K562 (cell line): ENCODE measurements at regions not wholly inside any gene's neighbourhood (a gene's known extent, or its start where the extent isn't known, plus 50 kb on each side); places are given as distances from the start of the nearest gene placed in this dataset.

Experiments used
- ATAC-seq: fragments of 200-7000 bp; cut with Tn5 transposase; 3 replicates; pipeline ENCODE4 v1.9.1; 2020; ENCODE audit warnings: moderate library complexity
- BruUV-seq: library from RNA; stranded (reverse); fragments of 400-500 nt; replicated peaks from 2 replicates; lab custom pipeline; 2021; lab: Mats Ljungman, UMichigan
- CTCF ChIA-PET: fragments of 300-600 bp; formaldehyde crosslinking; extraction: SDS; loops from one replicate; lab custom pipeline; 2021; ENCODE audit warnings: low intra/inter-chr PET ratio; lab: Yijun Ruan, JAX
- POLR2A ChIA-PET: fragments of 300-600, 350-650 bp; sonication (Branson Sonifier 250); formaldehyde crosslinking; extraction: SDS; loops from one replicate; lab custom pipeline; 2021; ENCODE audit warnings: antibody characterized with exemption, inconsistent platforms; lab: Yijun Ruan, JAX
- DNase-seq, 4 experiments: peaks; one replicate each; pipeline versions ENCODE4 v3.0.0 to v3.0.0-alpha.2; 2011 to 2018; ENCODE audit warnings: low spot score in 3 of 4, mixed read lengths in 3 of 4; ENCODE audit errors: extremely low read depth in 1 of 4
- FAIRE-seq: peaks from 2 replicates; lab custom pipeline; 2011; peaks lifted over from hg19 to GRCh38; lab: Jason Lieb, UNC
- H2AFZ ChIP-seq: 2 replicates; pipeline ENCODE4 v1.6.0; 2011; ENCODE audit warnings: low read depth, low read length, control low read depth, inconsistent platforms
- H3K27ac ChIP-seq: fragments of 200-600 bp; 3 replicates; pipeline ENCODE4 v1.8.0; 2011; ENCODE audit warnings: low read depth, mild to moderate bottlenecking, control low read depth, inconsistent platforms, low read length, moderate library complexity, mixed read lengths; ENCODE audit errors: extremely low read depth
- H3K27me3 ChIP-seq, 2 experiments: fragments of 300-600 bp in 1 of 2; 2 replicates in 1 of 2; 3 replicates in 1 of 2; pipeline versions ENCODE4 v1.6.0 to v1.8.0; 2011; ENCODE audit warnings: inconsistent platforms in 2 of 2, low read length in 2 of 2, mild to moderate bottlenecking in 1 of 2, mixed read lengths in 1 of 2, moderate library complexity in 1 of 2; ENCODE audit not compliant: control insufficient read depth in 2 of 2, insufficient read depth in 2 of 2
- H3K36me3 ChIP-seq: fragments of 300-600 bp; 3 replicates; pipeline ENCODE4 v1.8.0; 2011; ENCODE audit warnings: mild to moderate bottlenecking, low read length, inconsistent platforms; ENCODE audit not compliant: control insufficient read depth, insufficient read depth
- H3K4me1 ChIP-seq, 2 experiments: fragments of 200-600 bp in 1 of 2; replicated peaks in 1 of 2; 2 replicates in 1 of 2; 3 replicates in 1 of 2; pipeline versions ENCODE4 v1.5.1 to v1.8.0; 2011; ENCODE audit warnings: inconsistent platforms in 2 of 2, low read length in 2 of 2, mild to moderate bottlenecking in 1 of 2, mixed read lengths in 1 of 2, moderate library complexity in 1 of 2; ENCODE audit not compliant: control insufficient read depth in 2 of 2, insufficient read depth in 2 of 2
- H3K4me2 ChIP-seq: 2 replicates; pipeline ENCODE4 v1.6.1; 2011; ENCODE audit warnings: low read length, control low read depth, inconsistent platforms, mixed read lengths; ENCODE audit not compliant: insufficient read depth
- H3K4me3 ChIP-seq: fragments of 200-600 bp; sonication (generic), shearing (Covaris generic); 2 replicates; pipeline ENCODE4 v1.5.1; 2016; ENCODE audit warnings: control low read depth, inconsistent platforms
- H3K79me2 ChIP-seq: fragments of 200-600 bp; 3 replicates; pipeline ENCODE4 v1.8.0; 2011; ENCODE audit warnings: low read length, inconsistent platforms; ENCODE audit not compliant: control insufficient read depth, insufficient read depth
- H3K9ac ChIP-seq, 2 experiments: 2 replicates each; pipeline versions ENCODE4 v1.6.0 to v1.6.1; 2011; ENCODE audit warnings: low read depth in 2 of 2, low read length in 2 of 2, control low read depth in 1 of 2, inconsistent platforms in 1 of 2, mild to moderate bottlenecking in 1 of 2, mixed read lengths in 1 of 2; ENCODE audit not compliant: insufficient read depth in 1 of 2
- H3K9me1 ChIP-seq: one replicate; pipeline ENCODE4 v1.6.0; 2011; ENCODE audit warnings: inconsistent platforms, mild to moderate bottlenecking, low read length, moderate library complexity; ENCODE audit not compliant: control insufficient read depth, insufficient read depth
- H3K9me3 ChIP-seq: replicated peaks from 2 replicates; pipeline ENCODE4 v1.5.1; 2011; ENCODE audit warnings: low read depth, low read length, inconsistent platforms; ENCODE audit not compliant: control insufficient read depth, insufficient read depth
- H4K20me1 ChIP-seq: replicated peaks from 2 replicates; pipeline ENCODE4 v1.6.1; 2011; ENCODE audit warnings: low read length, inconsistent platforms, mixed read lengths; ENCODE audit not compliant: control insufficient read depth, insufficient read depth
- ATF7 ChIP-seq: fragments of 450-650 bp; IDR thresholded peaks from 2 replicates; pipeline ENCODE4 v1.7.1; 2014; ENCODE audit warnings: mild to moderate bottlenecking, moderate library complexity
- BRCA1 ChIP-seq, 2 experiments: fragments of 450-650 bp in 1 of 2; sonication (generic) in 1 of 2; formaldehyde crosslinking in 1 of 2; IDR thresholded peaks; 2 replicates each; pipeline versions ENCODE4 v1.5.0 to v1.6.1; 2017 to 2020; ENCODE audit warnings: mild to moderate bottlenecking in 1 of 2, missing genetic modification reagents in 1 of 2
- CSDE1 ChIP-seq, 2 experiments: fragments of 450-650 bp; IDR thresholded peaks; 2 replicates each; pipeline ENCODE4 v1.6.1; 2016; ENCODE audit warnings: mild to moderate bottlenecking in 1 of 2
- CTBP1 ChIP-seq: fragments of 450-650 bp; IDR thresholded peaks from 2 replicates; pipeline ENCODE4 v1.6.1; 2016; ENCODE audit warnings: borderline replicate concordance
- KDM4B ChIP-seq, 2 experiments: fragments of 450-650 bp in 1 of 2; sonication (generic) in 1 of 2; IDR thresholded peaks; 2 replicates each; pipeline ENCODE4 v1.6.1; 2016 to 2017; ENCODE audit warnings: borderline replicate concordance in 2 of 2, antibody characterized with exemption in 1 of 2, low read depth in 1 of 2, mild to moderate bottlenecking in 1 of 2
- KLF6 ChIP-seq: fragments of 250-450 bp; sonication (Bioruptor Pico); IDR thresholded peaks from 2 replicates; pipeline ENCODE4 v1.4.0; 2020; ENCODE audit warnings: mild to moderate bottlenecking, moderate library complexity, borderline replicate concordance
- MTA2 ChIP-seq: fragments of 450-650 bp; IDR thresholded peaks from 2 replicates; pipeline ENCODE4 v1.6.1; 2016; ENCODE audit warnings: low read depth
- NFE2L1 ChIP-seq: fragments of 450-650 bp; IDR thresholded peaks from 2 replicates; pipeline ENCODE4 v1.6.1; 2016; ENCODE audit warnings: missing genetic modification characterization, low read depth, mild to moderate bottlenecking, missing compliant biosample characterization, moderate library complexity, borderline replicate concordance
- NR2C1 ChIP-seq, 2 experiments: fragments of 450-650 bp; IDR thresholded peaks; 2 replicates each; pipeline ENCODE4 v1.6.1; 2017; ENCODE audit warnings: mild to moderate bottlenecking in 2 of 2, antibody characterized with exemption in 1 of 2, inconsistent platforms in 1 of 2, missing compliant biosample characterization in 1 of 2, missing genetic modification characterization in 1 of 2
- PCBP1 ChIP-seq: fragments of 200-400 bp; formaldehyde crosslinking; IDR thresholded peaks from 2 replicates; pipeline ENCODE4 v1.6.1; 2018; ENCODE audit warnings: mild to moderate bottlenecking, low read depth, low read length; ENCODE audit not compliant: poor library complexity, severe bottlenecking
- POLR2H ChIP-seq: IDR thresholded peaks from 2 replicates; pipeline ENCODE4 v1.6.1; 2016; ENCODE audit warnings: missing genetic modification characterization, low read depth, mild to moderate bottlenecking, control low read depth, missing compliant biosample characterization, moderate library complexity
- RBM39 ChIP-seq: fragments of 200-400 bp; formaldehyde crosslinking; optimal IDR thresholded peaks from 2 replicates; pipeline ENCODE3; 2018; ENCODE audit warnings: low read depth, low read length
- ZNF263 ChIP-seq: sonication (generic); formaldehyde crosslinking; IDR thresholded peaks from 2 replicates; pipeline ENCODE4 v1.8.0; 2022; ENCODE audit warnings: mild to moderate bottlenecking, missing genetic modification reagents, borderline replicate concordance
- WGBS: fragments of 100-300 bp; shearing (Covaris generic); methylation state at CpG from one replicate; pipeline ENCODE4 v1.1.6; 2016; ENCODE audit warnings: low coverage, mixed read lengths; ENCODE audit not compliant: insufficient coverage; ENCODE audit errors: missing lambda C conversion rate; 5-methylcytosine and 5-hydroxymethylcytosine counted together
- in situ Hi-C: fragments of 300-500 bp; cut with MboI; formaldehyde crosslinking; loops from 4 replicates; pipeline ENCODE4 v1.15.0; 2018; ENCODE audit warnings: inconsistent platforms, mixed read lengths
- intact Hi-C: fragments of 100-400 bp; cut with micrococcal nuclease; formaldehyde crosslinking; loops from 2 replicates; pipeline ENCODE4 v1.14.2; 2022

DNA sequence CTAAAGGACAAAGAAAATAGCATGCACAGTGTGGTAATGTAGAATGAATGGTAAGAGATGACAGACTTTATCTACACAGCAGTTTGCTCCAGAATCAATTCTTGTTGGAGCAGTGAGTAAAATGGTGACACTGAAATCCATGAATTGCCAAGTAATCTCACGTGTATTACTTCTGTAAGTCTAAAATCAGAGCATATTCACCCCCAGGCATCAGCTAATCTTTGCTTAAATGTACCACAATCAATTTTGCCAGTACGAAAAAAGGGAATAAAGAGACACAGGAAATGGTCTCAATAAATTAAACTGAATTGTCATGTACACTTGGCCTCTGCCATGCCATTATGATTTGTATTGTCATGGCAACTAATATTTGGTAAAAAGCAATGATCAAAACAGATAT lies 294.2 kb downstream of the PCDH17 start:
- in situ Hi-C loops: no loop called here
- TF ChIP-seq CTBP1: no peak
- TF ChIP-seq CSDE1 (IDR thresholded peaks at IDR 0.05): no peak
- TF ChIP-seq BRCA1 (IDR thresholded peaks at IDR 0.05): no peak
- no peak for TF ChIP-seq BRCA1 (CRISPR knock-in tag; IDR thresholded peaks at IDR 0.05)
- TF ChIP-seq POLR2H: no peak
- no peak for TF ChIP-seq NR2C1 (IDR thresholded peaks at IDR 0.05)
- no peak for TF ChIP-seq NR2C1 (tag; IDR thresholded peaks at IDR 0.05)
- TF ChIP-seq ZNF263 (CRISPR knock-in tag): no peak
- no peak for TF ChIP-seq RBM39
- TF ChIP-seq KLF6 (CRISPR knock-in tag): no peak
- no peak for TF ChIP-seq KDM4B (IDR thresholded peaks at IDR 0.05; ENCODE audit: borderline replicate concordance in 2 of 2, low read depth in 1 of 2)
- TF ChIP-seq MTA2: no peak
- no peak for TF ChIP-seq NFE2L1 (tag)
- no peak for TF ChIP-seq PCBP1
- no peak for TF ChIP-seq ATF7
- CTCF ChIA-PET: no interaction called here

More for the DNA sequence above, 294.2 kb downstream of the PCDH17 start:
- POLR2A ChIA-PET: no interaction called here
- no peak overlapping the region for H3K9ac ChIP-seq
- H4K20me1 ChIP-seq: no peaks in the 10 kb centered on the region
- intact Hi-C loops: no loop called here
- ATAC-seq (no peak), DNase-seq (no peak), FAIRE-seq (no peak)
- H2AFZ ChIP-seq: no peak overlapping the region
- BruUV-seq: no TSS peak
- H3K27ac ChIP-seq: no peak overlapping the region
- no peak overlapping the region for H3K4me2 ChIP-seq
- no peaks in the 10 kb centered on the region for H3K9me1 ChIP-seq
- H3K4me3 ChIP-seq: no peak overlapping the region
- H3K27me3 ChIP-seq: no peaks in the 10 kb centered on the region
- 0% methylated on average over 2 of the region's 2 CpGs for WGBS
- H3K4me1 ChIP-seq: no peaks in the 10 kb centered on the region
- no peaks in the 10 kb centered on the region for H3K36me3 ChIP-seq
- no peaks in the 10 kb centered on the region for H3K9me3 ChIP-seq
- H3K79me2 ChIP-seq: no peaks in the 10 kb centered on the region
